Karpas-422 (cell line): ENCODE measurements at regions not wholly inside any gene's neighbourhood (a gene's known extent, or its start where the extent isn't known, plus 50 kb on each side); places are given as distances from the start of the nearest gene placed in this dataset.

Experiments used
- DNase-seq: peaks from one replicate; pipeline ENCODE4 v3.0.0-alpha.2; 2015
- H2AFZ ChIP-seq: fragments of 200-600 bp; sonication (generic); 2 replicates; pipeline ENCODE4 v1.6.1; 2014; ENCODE audit warnings: antibody characterized with exemption, low read length, mixed read lengths
- H3K27ac ChIP-seq: fragments of 200-600 bp; sonication (generic); 2 replicates; pipeline ENCODE4 v1.5.1; 2014; ENCODE audit warnings: mild to moderate bottlenecking, low read length, moderate library complexity
- H3K27me3 ChIP-seq: fragments of 200-600 bp; sonication (generic); 2 replicates; pipeline ENCODE4 v1.6.1; 2014; ENCODE audit warnings: low read length, mixed read lengths
- H3K36me3 ChIP-seq: fragments of 200-600 bp; sonication (generic); 2 replicates; pipeline ENCODE4 v1.6.1; 2014; ENCODE audit warnings: low read length, mixed read lengths; ENCODE audit not compliant: insufficient read depth
- H3K4me1 ChIP-seq: fragments of 200-600 bp; sonication (generic); 2 replicates; pipeline ENCODE4 v1.6.1; 2014; ENCODE audit warnings: mild to moderate bottlenecking, low read length, mixed read lengths
- H3K4me2 ChIP-seq: fragments of 200-600 bp; sonication (generic); 2 replicates; pipeline ENCODE4 v1.6.1; 2014; ENCODE audit warnings: low read length, low read depth, mild to moderate bottlenecking; ENCODE audit not compliant: poor library complexity, severe bottlenecking
- H3K4me3 ChIP-seq: fragments of 200-600 bp; sonication (generic); 2 replicates; pipeline ENCODE4 v1.5.1; 2014; ENCODE audit warnings: mild to moderate bottlenecking, antibody characterized with exemption, low read length, mixed read lengths
- H3K79me2 ChIP-seq: fragments of 200-600 bp; sonication (generic); 2 replicates; pipeline ENCODE4 v1.6.1; 2014; ENCODE audit warnings: mild to moderate bottlenecking, low read length, mixed read lengths
- H3K9ac ChIP-seq: fragments of 200-600 bp; sonication (generic); 2 replicates; pipeline ENCODE4 v1.6.0; 2014; ENCODE audit warnings: low read length
- H3K9me2 ChIP-seq: fragments of 200-600 bp; sonication (generic), shearing (Covaris generic); replicated peaks from 2 replicates; pipeline ENCODE4 v1.6.0; 2014; ENCODE audit warnings: mild to moderate bottlenecking, low read length, moderate library complexity; ENCODE audit not compliant: insufficient read depth
- H3K9me3 ChIP-seq: fragments of 300-700, 200-600 bp; sonication (generic); 2 replicates; pipeline ENCODE4 v1.6.1; 2014; ENCODE audit warnings: low read length, mixed read lengths
- H4K20me1 ChIP-seq: fragments of 200-600 bp; sonication (generic); 2 replicates; pipeline ENCODE4 v1.6.1; 2014; ENCODE audit warnings: mild to moderate bottlenecking, antibody characterized with exemption, low read length, low read depth; ENCODE audit not compliant: insufficient read depth

DNA sequence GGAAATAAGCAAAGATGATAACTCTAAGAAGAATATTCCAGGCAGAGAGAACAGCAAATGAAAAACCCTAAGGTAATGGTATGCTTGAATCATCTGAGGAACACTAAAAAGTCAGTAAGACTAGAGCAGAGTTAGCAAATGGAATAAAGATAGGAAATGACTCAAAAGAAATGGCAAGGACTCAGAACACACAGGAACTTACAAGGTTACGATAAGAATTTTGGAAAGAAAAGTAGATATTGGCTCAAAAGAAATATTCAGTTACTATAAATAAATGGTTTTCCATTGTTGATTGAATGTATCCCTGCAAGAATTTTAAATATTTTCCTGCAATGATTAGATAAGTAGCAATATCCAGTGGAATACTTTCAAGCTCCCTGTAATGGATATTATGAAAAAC lies 705.8 kb downstream of the C12orf50 start:
- H3K9me2 ChIP-seq, result no peaks in the 10 kb centered on the region
- peaks cover 2% of the 10 kb centered on the region; the same call in 1 of the 2 replicates for H3K27me3 ChIP-seq
- no peaks in the 10 kb centered on the region for H3K36me3 ChIP-seq
- no peaks in the 10 kb centered on the region for H3K79me2 ChIP-seq
- no peak overlapping the region for H3K4me3 ChIP-seq
- H3K4me2 ChIP-seq, result no peak overlapping the region
- no peak overlapping the region for H3K27ac ChIP-seq
- H3K9me3 ChIP-seq, result no peaks in the 10 kb centered on the region
- DNase-seq, result no peak
- H3K4me1 ChIP-seq, result no peaks in the 10 kb centered on the region
- no peaks in the 10 kb centered on the region for H4K20me1 ChIP-seq
- no peak overlapping the region for H2AFZ ChIP-seq
- no peak overlapping the region for H3K9ac ChIP-seq

DNA sequence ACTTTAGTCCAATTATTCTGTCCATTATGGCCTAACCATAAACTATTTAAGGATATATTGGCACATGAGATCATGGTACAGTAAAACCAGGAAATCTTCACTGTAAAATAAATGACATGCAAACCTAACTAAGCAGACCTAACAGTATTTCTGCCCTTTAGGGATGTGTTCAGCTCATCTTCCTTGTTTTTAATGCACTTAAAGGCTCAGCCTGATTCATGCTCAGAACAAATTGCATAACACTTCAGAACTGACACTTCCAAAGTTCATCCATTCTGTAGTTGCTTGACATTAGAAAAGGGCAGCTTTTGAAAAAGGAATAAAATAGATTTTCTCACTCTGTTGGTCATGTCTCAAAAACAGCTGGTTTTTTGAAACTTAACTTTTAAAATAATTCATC lies 708.5 kb downstream of the C12orf50 start:
- H3K4me3 ChIP-seq, result no peak overlapping the region
- no peaks in the 10 kb centered on the region for H3K4me1 ChIP-seq
- no peak overlapping the region for H3K9ac ChIP-seq
- no peak overlapping the region for H3K27ac ChIP-seq
- H4K20me1 ChIP-seq, result no peaks in the 10 kb centered on the region
- H3K4me2 ChIP-seq, result no peak overlapping the region
- H3K79me2 ChIP-seq, result no peaks in the 10 kb centered on the region
- H3K36me3 ChIP-seq, result no peaks in the 10 kb centered on the region
- no peak for DNase-seq
- H3K9me2 ChIP-seq, result no peaks in the 10 kb centered on the region
- no peak overlapping the region for H2AFZ ChIP-seq
- peaks cover 2% of the 10 kb centered on the region; the same call in 1 of the 2 replicates for H3K27me3 ChIP-seq
- no peaks in the 10 kb centered on the region for H3K9me3 ChIP-seq

GRCh38 chr12:87317302-87317701 lies 711.9 kb downstream of the C12orf50 start:
- H3K36me3 ChIP-seq, result no peaks in the 10 kb centered on the region
- H3K9me2 ChIP-seq, result no peaks in the 10 kb centered on the region
- H2AFZ ChIP-seq, result no peak overlapping the region
- no peaks in the 10 kb centered on the region for H3K79me2 ChIP-seq
- no peak overlapping the region for H3K9ac ChIP-seq
- H3K9me3 ChIP-seq, result no peaks in the 10 kb centered on the region
- no peak for DNase-seq
- no peaks in the 10 kb centered on the region for H3K4me1 ChIP-seq
- no peak overlapping the region for H3K4me2 ChIP-seq
- H3K27me3 ChIP-seq, result no peaks in the 10 kb centered on the region
- H3K27ac ChIP-seq, result no peak overlapping the region
- H3K4me3 ChIP-seq, result no peak overlapping the region
- H4K20me1 ChIP-seq, result no peaks in the 10 kb centered on the region

DNA sequence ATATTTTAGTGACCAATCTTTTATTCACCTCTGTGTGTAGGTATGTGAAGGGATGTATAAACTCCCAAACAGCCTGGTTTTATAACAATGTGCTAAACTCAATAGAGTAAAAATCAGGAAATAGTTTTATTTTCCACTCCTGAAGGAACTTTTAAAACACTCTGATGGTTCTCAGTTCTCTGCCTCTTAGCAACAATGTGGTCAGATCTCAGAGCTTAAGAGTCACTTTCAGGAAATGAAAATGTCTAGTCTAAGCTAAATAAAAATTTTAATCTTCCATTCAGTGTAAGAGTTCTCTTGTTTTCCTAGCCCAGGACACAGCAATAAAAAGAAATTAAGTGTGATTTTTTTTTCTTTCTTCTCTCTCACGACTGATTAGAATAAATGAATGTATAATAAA lies 718.0 kb downstream of the C12orf50 start:
- Histone ChIP-seq H4K20me1 (no peaks in the 10 kb centered on the region), H3K4me1 (no peaks in the 10 kb centered on the region), H3K4me2 (no peak overlapping the region), H3K9ac (no peak overlapping the region), H3K79me2 (no peaks in the 10 kb centered on the region), H3K36me3 (no peaks in the 10 kb centered on the region), H3K9me2 (no peaks in the 10 kb centered on the region), H3K9me3 (peaks cover 3% of the 10 kb centered on the region; the same call in 1 of the 2 replicates), H3K27ac (no peak overlapping the region), H3K27me3 (no peaks in the 10 kb centered on the region), H2AFZ (no peak overlapping the region), H3K4me3 (no peak overlapping the region)
- DNase-seq, result no peak

DNA sequence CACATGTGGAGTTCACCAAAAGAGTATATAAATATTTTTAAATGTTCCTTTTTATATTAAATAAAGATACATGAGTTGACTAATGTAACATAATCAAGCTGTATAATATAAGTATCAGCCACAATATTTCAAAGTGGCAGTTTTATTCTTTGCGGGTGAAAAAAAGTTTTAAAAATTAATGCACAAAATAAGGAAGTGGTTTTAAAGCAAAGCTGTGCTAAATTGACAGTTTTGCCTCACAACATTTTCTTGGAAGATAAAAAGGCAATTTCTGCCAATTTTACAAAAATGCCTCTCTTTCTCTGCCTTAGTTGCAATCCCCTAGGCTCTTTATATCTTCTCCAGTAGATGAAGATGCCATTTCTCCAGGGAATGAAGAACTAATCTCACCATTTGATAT lies 719.1 kb downstream of the C12orf50 start:
- Histone ChIP-seq H3K27ac (no peak overlapping the region), H2AFZ (no peak overlapping the region), H3K4me2 (no peak overlapping the region), H3K4me1 (no peaks in the 10 kb centered on the region), H3K9ac (no peak overlapping the region), H3K27me3 (no peaks in the 10 kb centered on the region), H3K4me3 (no peak overlapping the region), H3K9me2 (no peaks in the 10 kb centered on the region), H3K9me3 (peaks cover 3% of the 10 kb centered on the region; the same call in 1 of the 2 replicates), H3K36me3 (no peaks in the 10 kb centered on the region), H4K20me1 (no peaks in the 10 kb centered on the region), H3K79me2 (no peaks in the 10 kb centered on the region)
- no peak for DNase-seq

GRCh38 chr12:87305481-87305880 lies 723.7 kb downstream of the C12orf50 start:
- Histone ChIP-seq H3K9me3 (peaks cover 3% of the 10 kb centered on the region; the same call in 1 of the 2 replicates), H3K4me1 (no peaks in the 10 kb centered on the region), H2AFZ (no peak overlapping the region), H3K9me2 (no peaks in the 10 kb centered on the region), H3K79me2 (no peaks in the 10 kb centered on the region), H4K20me1 (no peaks in the 10 kb centered on the region), H3K27ac (no peak overlapping the region), H3K9ac (no peak overlapping the region), H3K4me3 (no peak overlapping the region), H3K36me3 (no peaks in the 10 kb centered on the region), H3K27me3 (no peaks in the 10 kb centered on the region), H3K4me2 (no peak overlapping the region)
- DNase-seq, result no peak

- H3K9me2 ChIP-seq, result no peaks in the 10 kb centered on the region
- H3K4me3 ChIP-seq, result no peak overlapping the region
- H3K9me3 ChIP-seq, result peaks cover 6% of the 10 kb centered on the region; the same call in 1 of the 2 replicates
- no peak overlapping the region for H3K4me2 ChIP-seq
- no peaks in the 10 kb centered on the region for H3K27me3 ChIP-seq
- no peaks in the 10 kb centered on the region for H3K36me3 ChIP-seq
- DNase-seq, result no peak
- H3K79me2 ChIP-seq, result no peaks in the 10 kb centered on the region
- no peaks in the 10 kb centered on the region for H4K20me1 ChIP-seq
- no peak overlapping the region for H3K9ac ChIP-seq
- no peak overlapping the region for H2AFZ ChIP-seq
- no peaks in the 10 kb centered on the region for H3K4me1 ChIP-seq
- no peak overlapping the region for H3K27ac ChIP-seq
Observed at GRCh38 chr12:87304406-87304805, 724.8 kb downstream of the C12orf50 start.

- no peaks in the 10 kb centered on the region for H3K9me2 ChIP-seq
- H3K27me3 ChIP-seq, result no peaks in the 10 kb centered on the region
- no peak overlapping the region for H3K27ac ChIP-seq
- peaks cover 3% of the 10 kb centered on the region; the same call in 1 of the 2 replicates for H3K9me3 ChIP-seq
- H3K79me2 ChIP-seq, result no peaks in the 10 kb centered on the region
- DNase-seq, result no peak
- H4K20me1 ChIP-seq, result no peaks in the 10 kb centered on the region
- no peak overlapping the region for H3K4me2 ChIP-seq
- no peaks in the 10 kb centered on the region for H3K4me1 ChIP-seq
- no peaks in the 10 kb centered on the region for H3K36me3 ChIP-seq
- H3K9ac ChIP-seq, result no peak overlapping the region
- no peak overlapping the region for H3K4me3 ChIP-seq
- no peak overlapping the region for H2AFZ ChIP-seq
Observed at GRCh38 chr12:87303396-87304012, 725.7 kb downstream of the C12orf50 start.
